Activated CD4-positive, CD25-positive, alpha-beta regulatory T cell treated with anti-CD3 and anti-CD28 coated beads, Interleukin-2, amount 50 U/mL, for 24 hours (primary cell): ENCODE measurements at regions not wholly inside any gene's neighbourhood (a gene's known extent, or its start where the extent isn't known, plus 50 kb on each side); places are given as distances from the start of the nearest gene placed in this dataset.
"Not testable (repeated sequence)": the region's sequence is repeated elsewhere in the genome, so short reads cannot be mapped to it uniquely, and the experiment has no call there.

Source experiments
- ATAC-seq, 2 donors: fragments of 150-1000 bp; cut with Tn5 transposase; one replicate each; pipeline ENCODE4 v1.10.0; 2021; ENCODE audit warnings: mild to moderate bottlenecking in 1 of 2, moderate library complexity in 1 of 2

- no peak for ATAC-seq
These were observed 218.3 kb upstream of the EEF2KMT start for GRCh38 chr16:5315914-5316313.

DNA sequence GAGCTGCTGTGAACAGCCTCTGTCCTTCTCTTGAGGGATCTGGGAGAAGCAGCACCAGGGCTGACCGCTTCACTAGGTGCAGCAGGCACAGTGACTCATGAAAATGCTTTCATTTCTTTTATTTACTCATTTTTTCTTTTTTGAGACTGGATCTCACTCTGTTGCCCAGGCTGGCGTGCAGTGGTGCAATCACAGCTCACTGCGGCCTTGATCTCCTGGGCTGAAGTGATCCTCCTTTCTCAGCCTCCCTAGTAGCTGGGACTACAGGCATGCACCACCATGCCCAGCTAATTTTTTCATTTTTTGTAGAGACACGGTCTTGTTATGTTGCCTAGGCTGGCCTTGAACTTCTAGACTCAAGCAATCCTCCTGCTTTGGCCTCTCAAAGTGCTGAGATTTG, 216.8 kb upstream of the EEF2KMT start:
- no peak for ATAC-seq

DNA sequence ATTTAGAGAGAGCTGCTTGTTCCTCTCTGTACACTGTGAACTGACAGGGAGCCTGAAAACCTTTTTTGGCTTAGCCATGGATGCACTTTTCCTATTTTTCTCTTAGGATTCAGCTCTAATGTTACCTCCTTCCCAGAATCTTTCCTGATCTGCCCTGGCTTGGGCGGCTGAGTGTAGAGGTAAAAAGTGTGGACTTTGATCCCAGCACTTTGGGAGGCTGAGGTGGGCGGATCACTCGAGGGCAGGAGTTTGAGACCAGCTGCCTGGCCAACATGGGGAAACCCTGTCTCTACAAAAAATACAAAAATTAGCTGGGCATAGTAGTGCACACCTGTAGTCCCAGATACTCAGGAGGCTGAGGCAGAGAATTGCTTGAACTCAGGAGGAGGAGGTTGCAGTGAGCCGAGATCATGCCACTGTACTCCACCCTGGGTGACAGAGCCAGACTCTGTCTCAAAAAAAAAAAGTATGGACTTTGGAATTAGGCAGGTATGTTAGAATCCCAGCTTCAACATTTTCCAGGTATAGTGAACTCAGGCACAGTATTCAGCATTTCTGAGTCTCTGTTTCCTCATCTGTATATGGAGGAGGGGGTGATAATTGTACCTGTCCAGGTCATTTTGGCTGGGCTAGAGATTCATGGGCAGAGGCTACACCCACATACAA, 212.5 kb upstream of the EEF2KMT start:
- no peak for ATAC-seq

- ATAC-seq, result no peak
These were observed 207.4 kb upstream of the EEF2KMT start for GRCh38 chr16:5305023-5305422.

- no peak for ATAC-seq
These were observed 204.9 kb upstream of the EEF2KMT start for GRCh38 chr16:5302372-5303114.

DNA sequence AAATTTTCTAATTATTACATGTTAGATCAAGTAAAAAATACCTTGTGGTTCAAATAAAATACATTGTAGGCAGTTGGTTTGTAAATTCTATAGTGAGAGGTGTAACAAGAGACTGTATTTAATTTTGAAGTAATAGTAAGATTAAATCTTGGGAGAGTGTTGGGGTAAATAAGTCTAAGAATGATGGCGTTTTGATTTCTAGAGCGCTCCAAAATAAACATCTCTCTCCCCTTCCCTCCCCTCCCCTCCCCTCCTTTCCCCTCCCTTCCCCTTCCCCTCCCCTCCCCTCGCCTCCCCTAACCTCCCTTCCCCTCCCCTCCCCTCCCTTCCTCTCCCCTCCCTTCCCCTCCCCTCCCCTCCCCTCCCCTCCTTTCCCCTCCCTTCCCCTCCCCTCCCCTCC, 200.6 kb upstream of the EEF2KMT start:
- no peak for ATAC-seq

- ATAC-seq, result no peak
These were observed 198.6 kb upstream of the EEF2KMT start for GRCh38 chr16:5296176-5296575.

DNA sequence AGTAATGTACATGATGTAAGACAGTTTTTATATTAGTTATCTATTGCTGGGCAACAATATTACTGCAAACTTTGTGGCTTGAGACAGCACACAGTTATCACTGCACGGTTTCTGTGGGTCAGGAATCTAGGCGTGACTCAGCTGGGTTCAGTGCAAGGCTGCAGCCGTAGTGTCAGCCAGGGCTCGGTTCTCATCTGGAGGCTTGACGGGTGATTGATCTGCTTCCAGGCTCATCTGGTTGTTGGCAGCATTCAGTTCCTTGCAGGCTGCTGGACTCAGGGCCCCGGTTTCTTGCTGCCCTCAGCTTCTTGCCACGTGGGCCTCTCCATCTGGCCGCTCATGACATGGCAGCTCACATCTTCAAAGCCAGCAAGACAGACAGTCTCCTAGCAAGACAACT, 197.7 kb upstream of the EEF2KMT start:
- ATAC-seq, result not testable (repeated sequence)

DNA sequence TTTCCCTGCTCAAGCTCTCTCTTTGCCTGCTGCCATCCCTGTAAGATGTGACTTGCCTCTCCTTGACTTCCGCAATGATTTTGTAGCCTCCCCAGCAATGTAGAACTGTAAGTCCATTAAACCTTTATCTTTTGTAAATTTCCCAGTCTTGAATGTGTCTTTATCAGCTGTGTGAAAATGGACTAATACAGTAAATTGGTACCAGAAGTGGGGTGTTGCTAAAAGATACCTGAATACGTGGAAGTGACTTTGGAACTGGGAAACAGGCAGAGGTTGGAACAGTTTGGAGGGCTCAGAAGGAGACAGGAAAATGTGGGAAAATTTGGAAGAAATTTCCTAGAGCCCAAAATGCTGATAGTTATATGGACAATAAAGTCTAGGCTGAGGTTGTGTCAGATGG, 184.6 kb upstream of the EEF2KMT start:
- ATAC-seq, result not testable (repeated sequence)

DNA sequence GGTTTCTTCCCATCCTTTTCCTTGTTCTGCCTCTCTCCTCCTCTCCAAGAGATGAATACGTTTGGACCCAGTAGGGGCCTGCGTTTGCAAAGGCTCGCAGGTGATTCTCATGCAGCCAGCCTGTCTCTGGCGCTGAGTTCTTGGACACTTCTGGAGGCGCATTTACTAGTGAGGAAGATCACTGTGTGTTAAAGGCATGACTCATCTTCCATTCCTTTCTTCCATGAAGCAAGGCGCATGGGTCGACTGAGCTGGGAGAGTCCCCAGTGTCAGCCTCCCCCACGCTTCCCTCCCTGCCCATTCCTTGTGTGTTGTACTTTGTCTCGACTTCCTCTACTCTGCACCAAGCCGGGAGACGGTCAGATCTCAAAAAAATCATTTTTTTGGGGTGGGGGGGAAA, 159.9 kb upstream of the EEF2KMT start:
- ATAC-seq, result no peak

DNA sequence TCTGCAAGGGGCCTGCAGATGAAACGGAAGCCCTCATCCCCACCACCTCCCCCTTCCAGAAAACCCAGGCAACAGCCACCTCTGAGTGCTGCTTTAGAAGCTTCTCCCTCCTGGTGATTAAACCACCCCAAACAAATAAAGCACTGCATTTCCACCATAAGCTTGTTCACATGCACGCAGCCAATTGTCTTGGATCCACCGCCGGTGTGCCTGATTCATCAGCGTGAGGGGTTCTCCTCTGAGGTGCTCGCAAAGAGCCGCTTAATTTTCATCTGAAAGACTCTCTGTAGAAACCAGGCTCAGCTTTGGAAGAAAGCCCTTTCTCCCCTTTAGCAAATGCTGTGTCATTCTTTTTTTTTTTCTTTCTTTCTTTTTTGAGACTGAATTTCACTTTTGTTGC, 155.2 kb upstream of the EEF2KMT start:
- no peak for ATAC-seq

DNA sequence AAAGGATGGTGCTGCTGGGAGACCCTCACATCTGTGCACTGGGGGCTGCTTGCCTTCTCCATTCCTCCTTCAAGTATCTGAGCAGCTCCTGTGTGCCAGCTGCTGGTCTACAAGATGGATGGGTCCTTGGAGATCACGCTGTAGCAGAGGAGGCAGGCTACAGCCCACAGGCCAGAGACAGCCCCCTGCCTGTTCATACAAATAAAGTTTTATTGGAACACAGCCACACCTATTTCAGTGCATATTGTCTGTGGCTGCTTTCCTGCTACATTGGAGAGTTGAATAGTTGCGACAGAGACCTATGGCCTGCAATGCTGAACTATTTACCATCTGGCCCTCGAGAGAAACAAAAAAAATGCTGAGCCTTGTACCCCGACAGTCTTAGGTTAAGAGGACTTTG, 149.8 kb upstream of the EEF2KMT start:
- not testable (repeated sequence) for ATAC-seq

DNA sequence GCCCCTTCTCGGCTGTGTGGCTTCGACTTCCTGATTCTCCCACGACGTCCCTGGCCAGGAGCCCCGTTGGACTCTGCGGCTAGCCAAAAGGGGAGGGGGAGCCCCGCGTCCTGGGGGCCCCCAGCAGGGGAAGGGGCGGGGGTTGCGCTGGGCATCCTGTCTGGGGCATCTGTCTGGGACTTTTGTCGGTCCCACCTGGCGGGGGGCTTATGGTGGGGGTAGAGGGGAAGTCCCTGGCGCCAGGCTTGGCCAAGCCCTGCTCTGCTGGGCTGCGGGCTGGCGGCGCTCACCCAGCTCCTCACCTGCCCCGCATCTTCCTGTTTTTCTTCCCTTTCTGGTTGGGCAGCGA, 142.7 kb upstream of the EEF2KMT start:
- ATAC-seq, result not testable (repeated sequence)

DNA sequence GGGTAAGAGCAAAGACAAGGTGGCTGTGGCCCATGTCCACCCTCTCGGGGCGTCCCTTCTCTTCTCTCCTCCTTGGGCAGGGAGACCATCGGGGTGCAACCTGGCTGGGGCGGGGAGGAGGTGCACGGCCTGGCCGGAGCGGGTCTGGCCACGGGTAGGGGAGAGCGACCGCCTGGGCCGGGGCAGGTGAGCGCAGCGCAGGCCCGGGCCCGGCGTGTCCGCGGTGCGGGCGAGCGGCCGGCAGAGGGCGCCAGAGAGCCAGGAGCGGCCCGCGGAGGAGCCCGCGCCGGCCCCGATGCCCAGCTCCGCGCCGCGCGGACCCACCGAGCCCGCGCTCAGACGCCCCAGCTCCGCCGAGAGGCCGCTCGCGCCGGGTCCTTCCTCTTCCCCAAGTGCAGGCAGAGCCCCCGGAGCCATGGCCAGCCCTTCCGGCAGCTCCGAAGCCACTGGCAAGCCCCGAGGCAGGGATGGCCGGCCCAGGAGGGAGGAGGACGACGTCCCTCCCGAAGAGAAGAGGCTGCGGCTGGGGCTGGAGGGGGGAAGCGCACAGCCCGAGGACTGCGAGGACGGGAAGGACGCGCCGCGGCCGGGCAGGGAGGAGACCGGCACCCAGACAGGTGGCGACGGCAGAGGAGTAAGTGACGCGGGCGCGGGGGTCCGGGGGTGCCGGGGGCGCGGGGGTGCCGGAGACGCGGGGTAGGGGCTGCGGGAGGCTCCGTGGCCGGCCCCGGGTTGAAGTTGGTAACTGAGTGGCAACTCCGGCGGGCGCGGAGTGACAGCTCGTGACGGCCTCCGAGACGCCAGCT, 142.1 kb upstream of the EEF2KMT start:
- ATAC-seq, result not testable (repeated sequence)

DNA sequence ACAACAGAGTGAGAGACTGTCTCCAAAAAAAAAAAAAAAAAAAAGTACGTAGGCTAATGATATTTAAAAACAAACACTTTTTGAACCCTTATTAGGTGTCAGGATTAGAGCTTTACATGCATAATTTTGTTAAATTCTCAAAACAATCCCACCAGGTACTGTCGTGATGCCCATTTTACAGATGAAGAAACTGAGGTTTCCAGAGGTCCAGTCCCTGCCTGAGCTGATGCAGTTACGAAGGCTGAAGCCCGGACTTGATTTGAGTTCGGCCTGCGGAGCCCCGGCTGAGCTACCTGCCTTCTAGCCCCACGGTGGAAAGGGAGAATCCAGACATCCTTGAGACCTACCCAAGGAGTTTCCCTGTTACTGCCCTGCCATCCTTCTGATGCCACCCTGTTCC, 137.5 kb upstream of the EEF2KMT start:
- ATAC-seq, result no peak

DNA sequence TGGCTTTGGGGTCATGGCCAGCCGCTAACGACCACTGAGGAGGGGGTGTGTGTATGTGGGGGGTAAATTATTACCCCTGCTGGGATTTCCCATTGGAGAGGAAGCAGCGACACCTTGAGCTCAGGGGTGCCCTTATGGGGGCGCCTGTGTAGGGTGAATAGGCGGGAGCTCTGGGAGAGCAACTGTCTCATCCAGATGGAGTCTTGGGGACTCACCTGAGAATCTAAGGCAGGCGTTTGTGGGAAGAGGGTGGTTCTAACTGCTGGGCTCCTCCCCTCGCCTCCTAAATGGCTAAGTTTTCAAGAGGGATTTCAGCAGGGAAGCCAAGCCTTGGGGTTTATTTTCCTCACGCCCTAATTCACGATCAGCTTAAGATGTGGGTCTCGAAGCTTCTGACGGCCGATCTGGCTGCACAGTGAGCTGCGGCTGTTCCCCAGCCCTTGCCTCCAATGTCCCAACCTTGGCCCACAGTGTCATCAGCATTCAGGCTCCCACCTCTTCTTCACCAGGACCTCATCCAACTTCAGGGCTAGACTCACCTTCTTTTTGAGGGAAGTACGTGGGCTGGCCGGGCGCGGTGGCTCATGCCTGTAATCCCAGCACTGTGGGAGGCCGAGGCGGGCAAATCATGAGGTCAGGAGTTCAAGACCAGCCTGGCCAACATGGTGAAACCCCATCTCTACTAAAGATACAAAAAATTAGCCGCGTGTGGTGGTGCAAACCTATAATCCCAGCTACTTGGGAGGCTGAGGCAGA, 136.9 kb upstream of the EEF2KMT start:
- no peak for ATAC-seq

- no peak for ATAC-seq
These were observed 133.7 kb upstream of the EEF2KMT start for GRCh38 chr16:5231246-5231759.

- no peak for ATAC-seq
These were observed 130.8 kb upstream of the EEF2KMT start for GRCh38 chr16:5228369-5228768.

DNA sequence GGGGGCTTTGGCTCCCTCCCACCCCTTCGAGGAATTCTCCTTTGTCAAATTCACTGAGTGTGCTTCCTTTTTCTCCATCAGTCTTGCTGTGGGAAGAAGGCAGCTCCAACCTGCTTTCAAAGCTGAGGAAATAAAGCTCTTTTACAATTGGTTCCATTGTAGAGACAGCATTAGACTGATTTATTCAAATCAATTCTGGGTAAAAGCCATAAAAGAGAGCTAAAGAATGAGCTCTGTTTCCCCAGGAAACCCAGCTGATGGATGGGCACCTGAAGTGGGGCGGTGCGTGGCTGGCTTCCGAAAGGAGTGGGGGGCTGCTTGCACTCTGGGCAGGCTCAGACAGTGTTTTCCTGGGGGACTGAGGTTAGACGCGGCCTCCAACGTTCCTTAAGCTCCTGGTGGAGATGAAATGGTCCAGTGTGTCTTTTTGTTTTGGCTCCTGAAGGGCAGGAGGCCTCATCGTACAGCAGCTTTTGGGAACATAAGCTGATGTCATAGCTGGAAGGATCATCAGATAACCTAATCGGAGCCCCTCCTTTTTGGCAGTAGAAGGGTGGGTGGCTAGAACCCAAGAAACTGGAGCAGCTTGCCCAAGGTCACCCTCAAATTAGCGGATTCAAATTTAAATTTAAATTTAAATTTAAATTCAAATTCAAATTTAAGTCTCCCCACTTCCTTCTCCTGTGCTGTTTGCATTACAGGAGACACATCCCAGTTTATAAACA, 128.5 kb upstream of the EEF2KMT start:
- no peak for ATAC-seq

GRCh38 chr16:5222761-5223160, 125.2 kb upstream of the EEF2KMT start:
- no peak for ATAC-seq

DNA sequence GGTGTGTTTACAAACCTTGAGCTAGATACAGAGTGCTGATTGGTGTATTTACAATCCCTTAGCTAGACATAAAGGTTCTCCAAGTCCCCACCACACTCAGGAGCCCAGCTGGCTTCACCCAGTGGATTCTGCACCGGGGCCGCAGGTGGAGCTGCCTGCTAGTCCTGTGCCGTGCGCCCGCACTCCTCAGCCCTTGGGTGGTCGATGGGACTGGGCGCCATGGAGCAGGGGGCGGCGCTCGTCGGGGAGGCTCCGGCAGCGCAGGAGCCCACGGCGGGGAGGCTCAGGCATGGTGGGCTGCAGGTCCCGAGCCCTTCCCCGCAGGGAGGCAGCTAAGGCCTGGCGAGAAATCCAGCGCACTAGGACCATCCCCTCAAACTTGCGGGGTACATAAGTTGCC, 124.2 kb upstream of the EEF2KMT start:
- not testable (repeated sequence) for ATAC-seq

- no peak for ATAC-seq
These were observed 123.1 kb upstream of the EEF2KMT start for GRCh38 chr16:5220705-5221104.
